Fibroblast of gingiva (primary cell): ENCODE measurements at regions not wholly inside any gene's neighbourhood (a gene's known extent, or its start where the extent isn't known, plus 50 kb on each side); places are given as distances from the start of the nearest gene placed in this dataset.

Experiments used
- DNase-seq: peaks from one replicate; pipeline ENCODE4 v3.0.0-alpha.2; 2011; ENCODE audit warnings: low read depth

DNA sequence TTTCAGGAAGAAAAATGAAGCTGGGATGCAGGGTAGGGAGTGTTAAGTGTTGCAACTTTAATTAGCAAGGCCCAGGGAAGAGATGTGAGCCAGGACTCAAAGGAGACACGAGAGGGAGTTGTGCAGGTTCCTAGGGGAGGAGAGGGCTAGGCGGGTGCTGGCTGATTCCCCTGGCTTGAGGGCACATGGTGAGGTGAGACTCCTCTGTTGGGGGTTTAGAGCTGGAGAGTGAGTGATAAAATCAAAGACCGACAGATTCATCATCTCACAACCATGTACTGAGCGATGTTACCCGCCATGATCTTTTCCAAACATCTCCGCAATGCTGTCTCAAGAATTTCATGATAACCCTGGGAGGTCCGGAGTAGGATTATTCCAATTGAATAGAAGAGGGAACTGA, 161.8 kb upstream of the CSF3R start:
- no peak for DNase-seq

DNA sequence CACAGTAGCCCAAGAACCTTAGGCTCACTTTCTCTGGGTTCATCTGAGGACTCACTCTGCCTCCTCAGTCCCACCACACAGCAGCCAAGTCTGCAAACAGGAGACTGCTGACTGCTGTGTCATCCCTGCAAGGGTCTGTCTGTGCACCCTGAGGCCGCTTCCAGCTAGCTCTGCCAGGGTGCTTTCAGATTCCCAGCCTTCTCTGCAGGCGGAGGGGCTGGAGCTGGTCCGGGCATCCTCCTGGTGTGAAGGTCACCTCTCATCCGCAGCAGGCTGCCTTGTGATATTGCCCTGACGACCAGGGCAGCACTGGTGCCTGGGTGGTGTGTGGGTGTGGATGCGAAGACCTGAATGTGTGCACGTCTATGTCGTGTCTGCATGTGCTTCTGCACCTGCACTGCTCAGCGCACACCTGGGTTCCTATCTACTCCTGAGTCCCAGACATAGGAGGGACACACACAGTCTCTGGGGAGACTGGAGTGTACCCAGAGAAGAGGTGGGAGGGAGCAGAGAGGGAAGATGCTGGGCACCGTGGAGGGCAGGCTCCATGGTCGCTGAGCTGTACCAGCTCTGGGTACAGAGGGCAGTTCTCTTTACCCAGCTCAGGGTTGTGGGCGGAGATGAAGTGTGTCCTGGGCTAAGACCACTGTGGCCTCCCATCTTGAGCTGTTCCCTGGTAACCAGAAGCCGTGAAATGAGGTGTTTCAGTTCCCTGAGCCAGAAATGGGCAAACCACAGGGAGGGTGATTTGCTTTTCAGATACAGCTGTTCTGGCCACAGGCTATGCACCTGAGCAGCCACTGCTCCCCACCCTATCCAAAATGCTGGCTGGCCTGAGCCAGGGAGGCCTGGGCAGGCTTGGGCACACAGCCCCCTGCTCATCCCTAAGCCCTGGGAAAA, 160.9 kb upstream of the CSF3R start:
- no peak for DNase-seq

GRCh38 chr1:36642802-36643201, 160.1 kb upstream of the CSF3R start:
- no peak for DNase-seq

DNA sequence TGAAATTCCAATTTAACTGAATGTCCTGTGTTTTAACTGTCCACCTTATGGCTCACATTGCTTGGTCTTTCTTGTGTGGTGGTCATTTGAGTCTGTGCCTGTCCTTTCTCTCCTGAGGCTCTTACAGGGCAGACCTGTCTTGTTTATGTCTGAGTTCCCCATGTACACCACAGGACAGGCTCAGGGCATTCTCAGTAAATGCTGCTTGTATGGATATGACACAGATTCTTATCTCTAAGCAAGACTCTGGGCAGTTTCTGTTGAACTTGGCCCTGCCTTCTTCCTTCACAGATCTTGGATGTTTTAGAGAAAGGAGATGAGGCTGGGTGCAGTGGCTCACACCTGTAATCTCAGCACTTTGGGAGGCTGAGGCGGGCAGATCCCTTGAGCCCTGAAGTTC, 159.1 kb upstream of the CSF3R start:
- DNase-seq: no peak

DNA sequence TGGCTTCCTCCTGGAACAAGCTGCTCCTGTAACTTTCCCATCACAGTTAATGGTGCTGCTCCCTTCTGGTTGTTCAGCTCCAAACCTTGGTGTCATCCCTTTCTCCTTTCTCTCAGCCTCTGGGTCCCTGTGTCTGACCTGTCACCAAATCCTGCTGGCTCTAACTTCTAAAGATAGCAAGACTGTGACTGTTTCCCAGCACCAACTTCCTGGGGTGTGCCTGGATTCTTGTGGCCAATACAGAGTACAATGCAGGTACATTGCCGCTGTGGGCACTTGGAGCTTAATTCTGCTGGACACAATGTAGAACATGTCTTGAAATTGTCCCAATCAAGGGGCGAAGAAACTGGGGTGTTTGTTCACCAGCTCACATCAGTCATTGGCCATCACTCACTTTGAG, 156.7 kb upstream of the CSF3R start:
- no peak for DNase-seq

- DNase-seq: no peak
Measured at GRCh38 chr1:36638268-36638667, 155.6 kb upstream of the CSF3R start.

DNA sequence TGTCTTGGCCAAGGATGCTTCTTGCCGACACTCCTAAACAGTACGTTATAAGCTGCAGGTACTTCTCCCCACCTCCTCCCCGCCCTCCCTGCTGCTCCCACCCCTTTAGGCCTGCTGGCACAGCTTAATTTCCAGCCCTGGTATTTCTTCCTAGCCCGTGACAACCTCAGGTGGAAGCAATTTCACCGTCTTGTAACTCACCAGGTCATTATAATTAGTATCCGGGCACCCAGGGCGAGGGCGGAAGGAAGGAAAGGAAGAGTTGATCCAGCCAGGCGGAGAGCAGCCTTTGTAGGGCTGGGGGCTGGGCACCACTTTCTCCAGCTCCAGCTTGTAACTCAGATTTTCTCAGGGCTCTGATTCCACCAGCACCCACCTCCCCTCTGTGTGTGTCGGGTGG, 153.5 kb upstream of the CSF3R start:
- DNase-seq: no peak

GRCh38 chr1:36635284-36635683, 152.6 kb upstream of the CSF3R start:
- DNase-seq: no peak

DNA sequence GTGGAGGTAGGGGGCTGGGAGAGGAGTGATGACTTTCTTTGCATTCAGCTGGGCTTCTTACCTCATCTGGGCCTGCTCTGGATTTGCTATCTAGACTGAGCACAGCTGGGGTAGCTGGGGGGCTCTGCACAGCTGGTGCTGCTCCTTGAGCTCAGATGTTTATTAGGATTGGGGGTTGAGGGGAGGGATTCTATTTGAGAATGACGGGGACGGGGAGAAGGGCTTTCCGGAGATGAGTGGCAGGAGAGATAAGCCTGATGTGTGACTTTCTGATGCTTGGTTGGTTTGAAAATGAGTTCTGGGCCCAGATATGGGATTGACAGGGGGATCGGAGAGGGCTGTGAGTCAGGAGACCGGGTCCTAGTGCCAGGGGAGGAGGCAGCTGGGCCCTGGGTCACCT, 146.1 kb upstream of the CSF3R start:
- DNase-seq: no peak

DNA sequence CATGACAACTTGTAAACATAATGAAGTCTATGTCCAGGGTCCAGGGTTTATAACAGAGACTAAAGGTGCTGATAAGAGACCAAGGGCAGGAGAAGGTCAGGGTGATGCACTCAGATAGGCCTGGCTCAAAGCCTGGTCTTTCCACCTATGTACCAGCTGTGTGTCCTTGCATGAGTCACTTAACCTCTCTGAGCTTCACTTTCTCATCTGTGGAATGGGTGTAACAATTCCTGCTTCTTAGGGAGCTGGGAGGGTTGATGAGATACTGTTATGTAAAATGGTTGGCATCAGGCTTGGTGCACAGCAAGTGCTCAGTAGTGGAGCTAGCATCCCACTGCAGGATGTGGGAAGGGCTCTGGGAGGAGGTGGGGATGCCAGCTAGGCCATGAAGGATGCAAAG, 143.7 kb upstream of the CSF3R start:
- no peak for DNase-seq

DNA sequence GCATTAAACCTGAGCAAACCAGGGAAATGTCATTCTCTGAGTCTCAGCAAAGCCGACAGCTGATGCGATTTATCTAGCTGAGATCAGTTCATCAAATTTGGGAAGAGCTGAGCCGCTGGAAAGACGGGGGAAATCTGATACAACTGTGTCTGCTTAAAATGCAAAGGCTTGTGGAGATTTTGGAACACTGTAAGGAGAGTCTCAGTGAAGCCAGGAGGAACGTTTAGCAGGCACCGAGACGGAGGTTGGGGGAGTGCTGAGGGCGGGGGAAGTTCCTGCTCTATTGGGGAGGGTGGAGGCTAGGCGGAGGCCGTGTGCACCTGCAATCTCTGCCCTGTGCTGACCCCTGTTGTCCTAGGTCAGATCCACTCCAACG, 143.2 kb upstream of the CSF3R start:
- DNase-seq: no peak

- DNase-seq: no peak
Measured at GRCh38 chr1:36625253-36625934, 142.7 kb upstream of the CSF3R start.

GRCh38 chr1:36624466-36624865, 141.8 kb upstream of the CSF3R start:
- DNase-seq: no peak

DNA sequence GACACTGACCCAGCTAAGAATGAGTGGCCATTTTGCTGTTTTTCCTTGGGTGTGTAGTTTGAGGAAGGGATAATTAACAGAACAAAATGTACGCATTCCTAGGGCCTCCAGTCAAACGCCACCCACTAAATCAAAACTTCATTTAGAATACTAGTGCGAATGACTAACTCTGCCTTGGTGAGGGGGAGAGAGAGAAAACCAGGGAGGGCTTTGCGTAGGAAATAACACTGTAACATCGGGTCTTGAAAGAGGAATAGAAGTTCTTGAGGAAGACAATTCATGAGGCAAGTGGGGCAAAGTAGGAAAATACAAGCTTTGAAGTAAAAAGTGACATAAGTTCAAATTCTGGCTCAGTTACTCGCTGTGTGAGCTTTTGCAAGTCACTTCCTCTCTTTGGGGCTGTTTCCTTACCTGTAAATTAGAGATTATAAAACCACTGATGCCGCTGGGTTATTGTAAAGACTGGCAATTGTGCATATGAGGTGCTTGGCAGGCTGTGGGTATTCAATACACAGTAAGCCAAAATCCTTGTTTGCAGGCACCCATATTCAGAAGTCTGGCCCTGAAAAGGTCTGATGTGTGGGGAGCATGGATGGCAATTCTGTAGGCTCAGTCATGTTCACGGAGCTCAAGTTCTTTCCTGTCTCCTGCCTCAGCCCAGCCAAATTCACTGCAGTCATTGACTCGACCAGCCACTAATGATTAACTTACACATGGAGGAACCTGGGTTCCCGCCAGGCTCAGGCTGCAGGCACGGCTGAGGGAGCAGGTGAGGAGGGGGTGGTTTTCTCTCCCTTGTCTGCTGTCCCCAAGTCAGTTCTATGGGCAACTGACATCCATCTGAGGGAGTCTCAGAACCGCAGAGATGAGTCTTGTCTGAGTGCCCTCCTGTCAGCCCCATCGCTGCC, 140.3 kb upstream of the CSF3R start:
- no peak for DNase-seq

DNA sequence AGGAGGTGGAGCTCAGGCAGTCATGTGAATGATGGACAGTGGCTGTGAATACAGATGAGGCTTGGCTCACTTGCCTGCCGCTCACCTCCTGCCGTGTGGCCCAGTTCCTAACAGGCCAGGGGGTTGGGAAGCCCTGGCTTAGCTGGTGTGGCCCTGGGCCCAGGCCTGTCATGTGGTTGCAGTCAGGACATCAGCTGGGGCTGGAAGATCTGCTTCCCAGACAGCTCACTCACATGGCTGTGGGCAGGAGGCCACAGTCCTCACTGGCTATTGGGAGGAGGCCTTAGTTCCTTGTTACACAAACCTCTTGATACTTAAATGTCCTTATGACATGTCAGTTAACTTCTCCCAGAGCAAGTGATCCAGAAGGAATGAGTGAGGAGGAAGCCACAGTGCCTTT, 138.8 kb upstream of the CSF3R start:
- no peak for DNase-seq

- DNase-seq: no peak
Measured at GRCh38 chr1:36620142-36620541, 137.4 kb upstream of the CSF3R start.

- no peak for DNase-seq
Measured at GRCh38 chr1:36614991-36615390, 132.3 kb upstream of the CSF3R start.

GRCh38 chr1:36614571-36614970, 131.9 kb upstream of the CSF3R start:
- no peak for DNase-seq

GRCh38 chr1:36613721-36614120, 131.0 kb upstream of the CSF3R start:
- no peak for DNase-seq

DNA sequence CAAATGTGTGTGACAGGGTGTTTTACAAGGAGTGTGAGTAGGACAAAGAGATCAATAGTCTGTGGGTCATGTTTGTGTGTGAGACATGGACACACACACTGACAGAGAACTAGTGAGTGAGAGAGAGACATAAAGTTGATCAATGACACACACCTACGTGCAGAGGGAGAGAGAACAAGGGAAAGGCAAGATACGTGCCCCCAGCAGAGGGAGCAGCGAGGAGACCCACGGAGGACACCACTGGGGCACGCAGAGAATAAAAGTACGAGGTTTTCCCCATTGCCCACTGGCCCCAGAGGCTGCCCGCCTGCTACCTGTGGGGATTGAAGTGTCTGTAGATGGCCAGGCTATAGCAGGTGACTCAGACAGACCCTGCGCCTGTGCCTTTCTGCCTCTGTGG, 130.2 kb upstream of the CSF3R start:
- no peak for DNase-seq

GRCh38 chr1:36612121-36612520, 129.4 kb upstream of the CSF3R start:
- DNase-seq: no peak

GRCh38 chr1:36609241-36610027, 126.7 kb upstream of the CSF3R start:
- DNase-seq: no peak
